ENCODE measurements at regions not wholly inside any gene's neighbourhood (a gene's known extent, or its start where the extent isn't known, plus 50 kb on each side); places are given as distances from the start of the nearest gene placed in this dataset.
"Not testable (repeated sequence)": the region's sequence is repeated elsewhere in the genome, so short reads cannot be mapped to it uniquely, and the experiment has no call there.

- in situ Hi-C loops (cut with MboI; ENCODE audit: low sequenced_read_pairs) = no loop called here
Observed at GRCh38 chr10:123269675-123270074, 115.5 kb downstream of the BUB3 start.

DNA sequence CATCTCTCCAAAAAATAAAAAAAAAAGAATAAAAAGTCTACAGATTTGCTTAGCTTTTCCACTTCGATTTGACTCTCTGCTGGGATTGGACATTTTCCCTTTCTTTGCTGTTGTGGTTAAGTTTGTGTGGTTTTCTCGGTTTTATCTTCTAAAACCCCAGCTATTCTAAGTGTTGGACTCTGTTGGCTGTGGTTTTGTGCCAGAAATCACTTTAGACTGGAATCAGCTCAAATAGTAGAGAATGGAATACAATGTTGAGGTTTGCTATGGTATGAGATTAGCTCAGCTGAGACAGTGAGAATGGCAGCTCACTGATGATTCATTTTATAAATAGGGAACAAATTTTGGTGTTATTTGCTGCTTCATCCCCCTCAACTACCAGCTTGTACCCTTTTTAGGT is 116.0 kb downstream of the BUB3 start:
- in situ Hi-C loops (cut with MboI; ENCODE audit: low sequenced_read_pairs) = no loop called here

- in situ Hi-C loops (cut with MboI; ENCODE audit: low sequenced_read_pairs) = no loop called here
Observed at GRCh38 chr10:123270806-123271205, 116.6 kb downstream of the BUB3 start.

DNA sequence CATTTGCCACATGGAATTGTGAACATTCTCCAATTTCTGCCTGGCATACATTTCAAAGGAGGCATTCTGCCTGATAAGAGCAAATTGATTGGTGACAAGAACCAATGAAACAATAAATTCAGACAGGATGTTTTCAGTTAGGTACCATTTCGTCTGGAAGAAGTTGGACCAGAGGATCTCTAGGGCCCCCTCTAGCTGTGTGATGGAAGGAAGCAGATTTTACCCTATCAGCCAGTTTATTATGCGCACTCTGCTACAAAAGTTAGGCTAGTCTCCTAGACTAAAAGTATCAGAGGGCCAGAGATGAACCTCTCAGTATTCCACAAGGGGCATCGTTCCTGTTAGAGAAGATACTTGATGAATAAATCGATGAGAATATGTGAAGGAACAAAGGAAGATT is 118.0 kb downstream of the BUB3 start:
- in situ Hi-C loops (cut with MboI; ENCODE audit: low sequenced_read_pairs) = no loop called here

- in situ Hi-C loops (cut with MboI; ENCODE audit: low sequenced_read_pairs) = no loop called here
Observed at GRCh38 chr10:123274306-123275135, 120.3 kb downstream of the BUB3 start.

GRCh38 chr10:123275136-123275564 is 120.9 kb downstream of the BUB3 start:
- in situ Hi-C loops (cut with MboI; ENCODE audit: low sequenced_read_pairs) = no loop called here

DNA sequence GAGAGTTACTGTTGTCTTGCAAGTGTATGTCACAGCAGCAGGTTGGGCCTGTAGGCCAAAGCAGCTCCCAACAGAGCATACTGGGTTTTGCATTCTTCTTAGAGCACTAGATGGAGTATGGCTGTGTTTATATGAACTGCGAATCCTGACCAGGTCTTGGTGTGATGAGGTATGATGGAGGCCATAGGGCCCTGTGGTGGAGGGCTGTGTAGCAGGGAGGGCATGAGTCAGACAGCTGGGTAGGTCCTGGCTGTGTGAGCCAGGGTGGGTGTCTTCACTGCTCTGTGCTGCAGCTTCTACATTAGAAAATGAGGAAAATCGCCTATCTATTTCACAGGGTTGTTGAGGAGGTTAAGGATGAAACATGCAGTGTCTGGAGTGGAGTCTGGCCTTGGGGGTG is 124.2 kb downstream of the BUB3 start:
- in situ Hi-C loops (cut with MboI; ENCODE audit: low sequenced_read_pairs) = no loop called here

DNA sequence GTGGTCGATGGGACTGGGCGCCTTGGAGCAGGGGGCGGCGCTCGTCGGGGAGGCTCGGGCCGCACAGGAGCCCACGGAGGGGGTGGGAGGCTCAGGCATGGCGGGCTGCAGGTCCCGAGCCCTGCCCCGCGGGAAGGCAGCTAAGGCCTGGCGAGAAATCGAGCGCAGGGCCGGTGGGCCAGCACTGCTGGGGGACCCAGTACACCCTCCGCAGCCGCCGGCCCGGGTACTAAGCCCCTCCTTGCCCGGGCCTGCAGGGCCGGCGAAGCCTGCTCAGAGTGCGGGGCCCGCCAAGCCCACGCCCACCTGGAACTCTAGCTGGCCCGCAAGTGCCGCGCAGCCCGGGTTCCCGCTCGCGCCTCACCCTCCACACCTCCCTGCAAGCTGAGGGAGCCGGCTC is 129.2 kb downstream of the BUB3 start:
- in situ Hi-C loops (cut with MboI; ENCODE audit: low sequenced_read_pairs) = not testable (repeated sequence)

DNA sequence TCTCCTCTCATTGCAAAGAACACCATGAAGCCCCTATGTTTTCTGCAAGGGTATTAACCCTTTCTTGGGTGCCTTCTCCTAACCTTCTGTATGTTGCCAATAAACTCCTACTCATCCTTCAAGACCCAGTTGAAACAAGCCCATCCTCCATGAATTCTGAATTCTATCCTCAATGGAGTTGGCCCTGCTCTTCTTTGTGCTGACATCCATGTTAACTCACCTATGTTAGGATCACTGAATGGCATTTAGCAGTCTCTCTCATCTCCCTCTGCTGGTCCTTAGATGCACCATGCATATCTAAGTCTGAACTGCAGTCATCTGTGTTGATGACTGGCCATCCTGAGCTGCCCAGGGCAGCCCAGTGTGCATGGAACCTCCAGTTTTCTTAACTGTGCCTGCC is 129.8 kb downstream of the BUB3 start:
- in situ Hi-C loops (cut with MboI; ENCODE audit: low sequenced_read_pairs) = no loop called here

DNA sequence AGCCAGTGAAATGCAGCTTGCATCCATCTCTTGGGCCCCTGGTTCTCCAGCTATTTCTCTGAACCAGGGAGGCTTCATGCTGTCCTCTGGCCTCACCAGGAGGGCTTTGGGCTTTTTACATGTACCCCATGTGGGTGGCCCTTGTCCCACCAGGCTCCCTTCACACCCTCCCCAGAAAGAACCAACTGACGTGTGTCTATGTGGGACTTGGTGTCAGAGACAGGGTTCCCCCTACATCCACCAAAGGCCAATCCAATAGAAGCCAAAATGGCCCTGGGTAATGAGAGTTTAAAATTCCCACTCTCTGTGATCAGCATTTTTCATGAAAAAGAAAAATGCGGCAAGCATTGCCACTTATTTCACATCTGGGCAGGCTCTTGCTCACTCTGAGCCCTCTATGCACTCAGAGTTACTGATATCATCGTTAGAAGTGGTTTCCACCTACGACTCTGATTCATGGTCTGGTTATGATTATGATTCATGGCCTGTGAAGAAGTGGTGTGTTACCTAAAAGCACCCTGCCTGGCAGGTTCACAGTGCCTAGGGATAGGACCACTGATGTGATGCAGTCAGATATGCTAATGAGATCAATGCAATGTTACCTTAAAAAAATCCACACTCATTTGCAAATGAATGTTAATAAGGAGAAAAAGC is 133.5 kb downstream of the BUB3 start:
- in situ Hi-C loops (cut with MboI; ENCODE audit: low sequenced_read_pairs) = no loop called here

GRCh38 chr10:123289432-123289831 is 135.2 kb downstream of the BUB3 start:
- in situ Hi-C loops (cut with MboI; ENCODE audit: low sequenced_read_pairs) = no loop called here

- in situ Hi-C loops (cut with MboI; ENCODE audit: low sequenced_read_pairs) = no loop called here
Observed at GRCh38 chr10:123294109-123294508, 139.9 kb downstream of the BUB3 start.

DNA sequence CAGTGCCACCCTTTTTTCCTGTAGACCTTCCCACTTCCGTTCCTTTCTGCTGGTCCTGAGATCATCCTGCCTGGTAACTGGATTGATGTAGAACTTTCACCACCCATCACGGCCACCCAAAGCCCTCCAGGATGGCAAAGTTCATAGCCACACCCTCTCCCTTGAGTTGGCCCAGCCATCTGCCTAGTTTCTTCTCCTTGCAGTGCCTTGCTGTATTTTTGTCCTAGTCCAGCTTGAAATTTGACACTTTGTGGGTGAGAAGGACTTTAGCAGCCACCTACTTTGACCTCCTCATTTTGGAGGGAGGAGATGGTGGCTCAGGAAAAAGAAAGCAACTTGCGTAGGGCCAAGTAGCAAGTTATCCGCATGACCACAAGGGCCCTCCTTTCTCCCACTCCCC is 140.7 kb downstream of the BUB3 start:
- in situ Hi-C loops (cut with MboI; ENCODE audit: low sequenced_read_pairs) = no loop called here

GRCh38 chr10:123295644-123296043 is 141.4 kb downstream of the BUB3 start:
- in situ Hi-C loops (cut with MboI; ENCODE audit: low sequenced_read_pairs) = no loop called here

- in situ Hi-C loops (cut with MboI; ENCODE audit: low sequenced_read_pairs) = no loop called here
Observed at GRCh38 chr10:123297175-123297574, 143.0 kb downstream of the BUB3 start.

- in situ Hi-C loops (cut with MboI; ENCODE audit: low sequenced_read_pairs) = no loop called here
Observed at GRCh38 chr10:123298583-123298982, 144.4 kb downstream of the BUB3 start.

GRCh38 chr10:123299598-123299997 is 145.4 kb downstream of the BUB3 start:
- in situ Hi-C loops (cut with MboI; ENCODE audit: low sequenced_read_pairs) = no loop called here

DNA sequence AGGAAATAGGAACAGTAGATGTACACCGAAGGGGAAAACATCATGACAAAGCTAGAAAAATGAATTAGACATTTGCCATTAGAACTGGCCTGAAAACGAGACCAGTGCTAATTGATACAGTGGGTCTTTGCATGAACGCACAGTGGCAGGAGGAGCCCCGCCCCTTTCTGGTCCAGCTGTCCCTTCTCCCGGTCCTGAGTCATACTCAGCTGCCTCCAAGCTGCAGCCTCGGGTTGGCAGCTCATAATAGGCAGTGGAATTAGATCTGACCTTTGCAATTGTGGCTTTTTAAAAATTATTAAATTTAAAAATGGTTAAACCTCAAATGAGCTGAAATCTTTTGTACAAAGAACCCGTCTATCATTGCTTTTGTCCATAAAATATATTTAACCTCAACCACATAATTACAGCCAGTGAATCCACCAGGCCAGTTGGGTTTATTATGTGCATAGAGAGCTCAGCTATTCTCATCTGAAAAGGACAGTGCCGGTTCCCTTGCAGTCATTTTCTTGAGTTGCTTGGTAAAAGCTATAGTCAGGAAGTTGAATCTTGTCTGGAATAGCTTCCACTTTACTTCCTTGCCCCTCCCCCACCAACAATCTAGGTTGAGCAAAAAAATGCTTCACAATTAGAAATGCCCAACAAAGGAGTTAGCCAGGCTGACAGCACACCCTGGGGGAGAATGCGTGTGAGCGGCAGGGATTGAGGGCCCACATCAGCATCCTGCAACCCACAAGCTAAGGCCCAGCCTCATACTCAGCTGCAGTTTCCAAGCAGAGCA is 147.1 kb downstream of the BUB3 start:
- in situ Hi-C loops (cut with MboI; ENCODE audit: low sequenced_read_pairs) = no loop called here

DNA sequence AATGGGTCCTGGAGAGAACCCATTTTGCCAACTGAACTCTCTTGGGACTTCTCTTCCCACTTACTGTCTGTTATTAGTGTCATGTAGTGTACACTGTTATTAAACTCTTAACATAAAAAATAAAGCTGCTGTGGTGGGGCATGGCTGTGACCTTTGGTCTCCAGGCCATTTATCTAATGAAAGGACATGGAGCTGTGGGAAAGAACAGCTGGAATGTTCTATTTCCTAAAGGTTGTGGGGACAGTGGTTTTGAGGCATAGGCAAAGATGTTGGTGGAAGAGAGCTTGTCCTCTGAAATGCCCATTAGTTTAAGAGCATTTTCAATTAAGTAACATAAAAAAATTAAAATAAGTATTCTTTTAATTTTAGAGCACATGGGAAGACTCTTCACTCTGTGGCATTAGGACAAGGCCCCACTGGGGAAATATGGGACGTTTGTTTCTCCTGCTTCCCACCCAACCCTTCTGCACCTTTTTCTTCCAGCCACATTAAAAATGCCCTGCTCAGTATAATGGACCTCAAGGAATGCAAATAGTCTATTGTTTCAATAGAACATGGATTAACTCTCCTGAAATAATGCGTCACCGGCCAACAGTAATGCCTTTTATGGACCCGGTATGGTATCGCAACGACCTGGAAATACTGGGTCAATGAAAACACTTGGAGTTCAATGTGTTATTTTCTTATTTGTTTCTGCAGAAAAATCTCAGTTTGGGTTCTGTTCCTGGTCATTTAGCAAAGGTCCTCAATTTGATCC is 149.6 kb downstream of the BUB3 start:
- in situ Hi-C loops (cut with MboI; ENCODE audit: low sequenced_read_pairs) = no loop called here

GRCh38 chr10:123305671-123306070 is 151.5 kb downstream of the BUB3 start:
- in situ Hi-C loops (cut with MboI; ENCODE audit: low sequenced_read_pairs) = no loop called here

- in situ Hi-C loops (cut with MboI; ENCODE audit: low sequenced_read_pairs) = no loop called here
Observed at GRCh38 chr10:123306290-123306689, 152.1 kb downstream of the BUB3 start.
